CD4-positive, alpha-beta memory T cell (primary cell): ENCODE measurements at regions not wholly inside any gene's neighbourhood (a gene's known extent, or its start where the extent isn't known, plus 50 kb on each side); places are given as distances from the start of the nearest gene placed in this dataset.

ENCODE experiments used
- CTCF ChIA-PET: fragments of 350-600 bp; sonication (Branson Sonifier 250); formaldehyde crosslinking; loops from one replicate; lab custom pipeline; 2021; ENCODE audit warnings: inconsistent platforms; ENCODE audit not compliant: partially characterized antibody; lab: Charles Lee
- POLR2A ChIA-PET: fragments of 350-600 bp; sonication (Branson Sonifier 250); formaldehyde crosslinking; loops from one replicate; lab custom pipeline; 2021; ENCODE audit not compliant: partially characterized antibody; lab: Charles Lee
- DNase-seq, 5 donors: peaks; one replicate each; pipeline versions ENCODE4 v3.0.0 to v3.0.0-alpha.2; 2020 to 2022; ENCODE audit warnings: mixed read lengths in 1 of 5
- H3K27ac ChIP-seq: one replicate; pipeline ENCODE4 v1.7.0; 2013; ENCODE audit warnings: low read depth, low read length
- H3K27me3 ChIP-seq: 2 replicates; pipeline ENCODE4 v1.7.0; 2013; ENCODE audit warnings: mild to moderate bottlenecking, low read length, moderate library complexity; ENCODE audit not compliant: insufficient read depth
- H3K36me3 ChIP-seq: 2 replicates; pipeline ENCODE4 v1.7.0; 2013; ENCODE audit warnings: mild to moderate bottlenecking, low read length, moderate library complexity; ENCODE audit not compliant: insufficient read depth
- H3K4me1 ChIP-seq: 2 replicates; pipeline ENCODE4 v1.7.0; 2013; ENCODE audit warnings: mild to moderate bottlenecking, low read length, moderate library complexity; ENCODE audit not compliant: insufficient read depth
- H3K4me3 ChIP-seq, 2 donors: one replicate each; pipeline ENCODE4 v1.7.0; 2013; ENCODE audit warnings: low read length in 2 of 2, mild to moderate bottlenecking in 1 of 2
- H3K9me3 ChIP-seq, 2 donors: one replicate each; pipeline ENCODE4 v1.7.0; 2013; ENCODE audit warnings: low read length in 2 of 2, control low read depth in 1 of 2; ENCODE audit not compliant: control insufficient read depth in 1 of 2
- H3K27ac Mint-ChIP-seq, 7 donors: one replicate each; pipeline ENCODE4 v1.8.0; 2020 to 2021; ENCODE audit warnings: mixed read lengths in 7 of 7, mild to moderate bottlenecking in 6 of 7, inconsistent platforms in 3 of 7, moderate library complexity in 3 of 7
- H3K27me3 Mint-ChIP-seq, 2 donors: one replicate each; pipeline ENCODE4 v1.8.0; 2020 to 2021; ENCODE audit warnings: mixed read lengths in 2 of 2
- H3K36me3 Mint-ChIP-seq, 2 donors: one replicate each; pipeline ENCODE4 v1.8.0; 2020 to 2021; ENCODE audit warnings: mixed read lengths in 2 of 2, inconsistent platforms in 1 of 2, mild to moderate bottlenecking in 1 of 2
- H3K4me1 Mint-ChIP-seq, 4 donors: one replicate each; pipeline ENCODE4 v1.8.0; 2020 to 2021; ENCODE audit warnings: mixed read lengths in 4 of 4, mild to moderate bottlenecking in 1 of 4
- H3K4me3 Mint-ChIP-seq, 8 donors: one replicate each; pipeline ENCODE4 v1.8.0; 2020 to 2021; ENCODE audit warnings: mixed read lengths in 8 of 8, mild to moderate bottlenecking in 7 of 8, moderate library complexity in 6 of 8, inconsistent platforms in 3 of 8
- H3K9me3 Mint-ChIP-seq, 8 donors: one replicate each; pipeline ENCODE4 v1.8.0; 2020 to 2021; ENCODE audit warnings: mixed read lengths in 8 of 8, mild to moderate bottlenecking in 5 of 8, inconsistent platforms in 3 of 8, moderate library complexity in 1 of 8
- intact Hi-C: fragments of 100-400 bp; cut with micrococcal nuclease; formaldehyde crosslinking; loops from one replicate; pipeline ENCODE4 v1.15.1; 2023

DNA sequence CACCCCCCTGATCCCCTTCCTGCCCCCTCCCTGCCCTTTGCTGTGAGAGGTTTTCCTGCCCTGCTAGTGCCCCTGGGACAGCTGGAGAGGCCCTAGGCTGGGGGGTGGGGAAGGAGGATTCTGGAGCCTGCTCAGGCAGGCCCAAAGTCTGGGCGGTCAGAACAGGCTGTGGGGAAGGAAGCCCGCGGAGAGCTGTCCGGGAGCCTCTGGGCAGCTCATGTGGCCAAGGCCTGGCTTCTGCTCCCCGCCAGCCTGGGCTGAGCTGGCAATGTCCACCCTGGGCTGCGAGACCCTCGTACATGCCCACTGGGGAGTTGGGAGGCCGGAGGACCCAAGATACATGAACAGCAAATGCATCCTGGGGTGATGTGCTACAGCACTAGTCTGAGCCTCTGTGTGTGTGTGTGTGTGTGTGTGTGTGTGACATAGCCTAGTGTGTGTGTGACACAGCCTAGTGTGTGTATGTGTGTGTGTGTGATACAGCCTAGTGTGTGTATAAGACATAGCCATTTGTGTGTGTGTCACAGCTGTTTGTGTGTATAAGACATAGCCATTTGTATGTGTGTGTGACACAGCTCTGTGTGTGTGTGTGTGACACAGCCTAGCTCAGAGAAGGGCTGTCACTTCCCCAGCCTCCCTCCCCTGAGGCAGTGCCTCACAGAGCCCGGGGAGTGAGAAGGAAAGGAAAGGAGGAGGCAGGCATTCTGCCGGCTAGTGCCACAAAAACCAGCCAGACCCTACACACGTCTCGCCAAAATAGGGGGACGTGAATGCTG lies 201.4 kb upstream of the CIBAR2 start:
- H3K4me1 ChIP-seq, result peaks cover 21% of the 10 kb centered on the region

DNA sequence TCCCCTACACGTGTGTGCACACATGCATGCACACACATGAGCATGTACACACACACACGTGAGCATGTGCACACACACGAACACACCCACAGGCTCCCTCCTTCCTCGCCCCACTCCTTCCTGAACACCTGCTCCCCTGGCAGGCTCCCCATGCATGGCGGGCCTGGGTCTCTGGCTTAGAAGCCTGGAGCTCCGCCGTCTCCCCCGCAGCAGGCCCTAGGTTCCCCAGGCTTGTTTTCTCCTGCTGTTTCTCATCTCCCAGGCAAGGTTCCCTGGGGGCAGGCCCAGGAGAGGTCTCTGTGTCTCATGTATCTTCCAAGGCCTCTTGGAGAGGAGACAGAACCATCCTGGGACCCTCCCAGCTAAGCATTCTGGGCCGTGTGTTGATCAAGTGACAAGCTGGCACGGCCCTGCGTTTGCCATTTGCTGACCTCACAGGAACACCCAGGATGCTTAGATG lies 202.3 kb upstream of the CIBAR2 start:
- Mint-ChIP-seq H3K27me3 (peaks cover 2 to 3% of the 10 kb centered on the region in 2 donors), H3K27ac (no peak overlapping the region), H3K4me3 (no peak overlapping the region), H3K9me3 (no peaks in the 10 kb centered on the region), H3K36me3 (no peaks in the 10 kb centered on the region), H3K4me1 (peaks cover 7 to 17% (median 14%) of the 10 kb centered on the region in 4 donors)
- H3K9me3 ChIP-seq, result no peaks in the 10 kb centered on the region
- DNase-seq, result no peak
- intact Hi-C loops, result no loop called here
- H3K27ac ChIP-seq, result no peak overlapping the region
- CTCF ChIA-PET, result no interaction called here
- no peak overlapping the region for H3K4me3 ChIP-seq
- POLR2A ChIA-PET, result interaction anchor here (0.7 kb wide), 1 partner anchor 20 kb away, joined by 3 read pairs; no protein-coding TSS in a partner anchor
- H3K36me3 ChIP-seq, result no peaks in the 10 kb centered on the region
- H3K4me1 ChIP-seq, result peaks cover 15% of the 10 kb centered on the region
- H3K27me3 ChIP-seq, result no peaks in the 10 kb centered on the region

More for the DNA sequence above, 201.4 kb upstream of the CIBAR2 start:
- Mint-ChIP-seq H3K4me3 (no peak overlapping the region), H3K27me3 (peaks cover 2 to 3% of the 10 kb centered on the region in 2 donors), H3K36me3 (no peaks in the 10 kb centered on the region), H3K9me3 (no peaks in the 10 kb centered on the region), H3K27ac (no peak overlapping the region), H3K4me1 (peaks cover 7 to 19% (median 14%) of the 10 kb centered on the region in 4 donors)
- intact Hi-C loops, result no loop called here
- no peaks in the 10 kb centered on the region for H3K36me3 ChIP-seq
- no peaks in the 10 kb centered on the region for H3K9me3 ChIP-seq
- no peak for DNase-seq
- no peak overlapping the region for H3K27ac ChIP-seq
- ChIA-PET CTCF (no interaction called here), POLR2A (interaction anchor here (0.7 kb wide), 1 partner anchor 21 kb away, joined by 3 read pairs; no protein-coding TSS in a partner anchor)
- no peak overlapping the region for H3K4me3 ChIP-seq
- no peaks in the 10 kb centered on the region for H3K27me3 ChIP-seq

- ChIA-PET POLR2A (no interaction called here), CTCF (interaction anchor here (0.8 kb wide), 1 partner anchor 9 kb away, joined by 4 read pairs; no protein-coding TSS in a partner anchor)
- H3K27me3 ChIP-seq, result no peaks in the 10 kb centered on the region
- Mint-ChIP-seq H3K4me3 (no peak overlapping the region), H3K36me3 (no peaks in the 10 kb centered on the region), H3K9me3 (no peaks in the 10 kb centered on the region), H3K27me3 (peaks cover 2 to 3% of the 10 kb centered on the region in 2 donors), H3K27ac (no peak overlapping the region), H3K4me1 (peaks cover 7 to 15% (median 12%) of the 10 kb centered on the region in 4 donors)
- no peak for DNase-seq
- H3K27ac ChIP-seq, result no peak overlapping the region
- peaks cover 4% of the 10 kb centered on the region for H3K4me1 ChIP-seq
- no peaks in the 10 kb centered on the region for H3K36me3 ChIP-seq
- intact Hi-C loops, result no loop called here
- no peak overlapping the region for H3K4me3 ChIP-seq
- no peaks in the 10 kb centered on the region for H3K9me3 ChIP-seq
Observed at GRCh38 chr16:85315866-85316265, 203.6 kb upstream of the CIBAR2 start.

DNA sequence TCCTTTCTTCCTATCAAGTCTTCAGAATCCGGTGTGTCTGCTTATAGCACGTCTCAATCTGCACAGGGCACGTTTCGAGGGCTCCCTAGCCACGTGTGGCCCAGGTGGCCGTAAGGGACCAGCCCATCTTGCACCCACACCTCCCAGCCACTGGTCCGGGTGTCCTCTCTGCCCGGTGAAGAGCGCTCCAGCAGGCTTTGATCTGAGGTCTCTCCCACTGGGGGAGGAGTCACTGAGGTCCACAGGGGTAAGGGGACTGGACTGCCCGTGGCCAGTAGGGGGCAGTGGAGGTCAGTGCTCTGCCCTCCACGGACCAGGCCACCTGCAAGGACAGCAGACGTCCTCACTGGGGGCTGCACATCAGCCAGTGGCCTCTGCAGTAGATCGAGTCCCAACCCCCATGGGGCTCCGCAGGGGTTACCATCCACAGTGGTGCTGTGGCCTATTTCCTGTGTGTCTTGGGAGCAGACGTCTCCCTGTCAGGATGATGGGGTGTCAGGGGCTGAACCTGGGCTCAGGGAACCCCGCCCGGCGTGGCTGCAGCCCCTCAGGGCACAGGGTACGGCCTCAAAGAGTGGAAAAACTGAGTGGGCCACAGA lies 204.1 kb upstream of the CIBAR2 start:
- Histone ChIP-seq H3K9me3 (no peaks in the 10 kb centered on the region), H3K4me1 (no peaks in the 10 kb centered on the region), H3K36me3 (no peaks in the 10 kb centered on the region), H3K4me3 (no peak overlapping the region), H3K27me3 (no peaks in the 10 kb centered on the region), H3K27ac (no peak overlapping the region)
- Mint-ChIP-seq H3K4me3 (no peak overlapping the region), H3K4me1 (peaks cover 2 to 9% (median 6%) of the 10 kb centered on the region in 4 donors), H3K36me3 (no peaks in the 10 kb centered on the region), H3K9me3 (no peaks in the 10 kb centered on the region), H3K27me3 (peaks cover 2 to 3% of the 10 kb centered on the region in 2 donors), H3K27ac (no peak overlapping the region)
- CTCF ChIA-PET, result interaction anchor here (0.8 kb wide), 1 partner anchor 9 kb away, joined by 4 read pairs; no protein-coding TSS in a partner anchor
- no peak for DNase-seq
- intact Hi-C loops, result no loop called here
- POLR2A ChIA-PET, result no interaction called here

DNA sequence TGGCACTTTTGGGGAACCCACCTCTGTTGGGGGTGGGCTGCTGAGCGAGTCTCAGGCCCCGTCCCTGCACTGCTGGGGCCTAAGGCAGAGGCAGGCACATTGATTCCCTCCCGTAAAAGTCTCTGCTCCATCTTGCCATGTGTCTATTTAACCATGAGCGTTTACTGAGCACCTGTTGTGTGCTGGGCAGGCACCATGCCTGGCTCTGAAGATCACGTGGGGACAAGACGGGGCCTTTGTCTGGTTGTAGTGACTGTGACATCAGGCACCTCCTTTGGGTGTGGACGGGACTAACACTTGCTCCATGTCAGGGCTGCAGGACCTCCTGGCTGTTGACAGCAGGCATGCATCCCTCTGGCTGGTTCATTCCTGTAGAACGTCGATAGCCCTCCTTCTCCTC lies 204.7 kb upstream of the CIBAR2 start:
- Mint-ChIP-seq H3K36me3 (no peaks in the 10 kb centered on the region), H3K4me3 (no peak overlapping the region), H3K27ac (no peak overlapping the region), H3K4me1 (peaks cover 0 to 5% (median 4%) of the 10 kb centered on the region in 4 donors), H3K27me3 (peaks cover 2 to 3% of the 10 kb centered on the region in 2 donors), H3K9me3 (no peaks in the 10 kb centered on the region)
- H3K4me3 ChIP-seq, result no peak overlapping the region
- no peaks in the 10 kb centered on the region for H3K4me1 ChIP-seq
- POLR2A ChIA-PET, result no interaction called here
- intact Hi-C loops, result no loop called here
- no peak overlapping the region for H3K27ac ChIP-seq
- H3K27me3 ChIP-seq, result no peaks in the 10 kb centered on the region
- H3K9me3 ChIP-seq, result no peaks in the 10 kb centered on the region
- CTCF ChIA-PET, result no interaction called here
- no peak for DNase-seq
- no peaks in the 10 kb centered on the region for H3K36me3 ChIP-seq

DNA sequence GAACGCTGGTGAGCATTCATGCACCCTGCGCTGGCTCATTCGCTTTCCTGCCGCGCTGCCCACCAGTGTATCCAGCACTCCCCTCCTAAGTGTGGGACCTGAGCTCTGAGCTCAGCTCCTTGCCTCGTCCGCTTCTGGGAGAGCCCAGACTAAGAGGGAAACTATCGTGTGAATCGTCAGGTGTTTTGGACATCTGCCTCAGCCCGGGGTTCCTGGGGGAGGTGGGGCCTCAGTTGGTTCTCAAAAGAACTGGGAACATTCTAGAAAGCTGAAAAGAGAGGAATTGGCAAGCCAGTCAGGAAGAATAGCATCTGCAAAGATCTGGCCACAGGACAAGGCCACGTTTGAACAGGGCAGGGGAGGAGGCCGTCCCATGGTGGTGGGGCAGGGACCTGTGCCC lies 205.4 kb upstream of the CIBAR2 start:
- Histone ChIP-seq H3K27ac (no peak overlapping the region), H3K4me3 (no peak overlapping the region), H3K4me1 (no peaks in the 10 kb centered on the region), H3K36me3 (no peaks in the 10 kb centered on the region), H3K27me3 (no peaks in the 10 kb centered on the region), H3K9me3 (no peaks in the 10 kb centered on the region)
- H3K4me3 Mint-ChIP-seq, result no peak overlapping the region
- H3K4me1 Mint-ChIP-seq, result no peaks in the 10 kb centered on the region
- no peak overlapping the region for H3K27ac Mint-ChIP-seq
- ChIA-PET CTCF (interaction anchor here (1.2 kb wide), 1 partner anchor 20 kb away, joined by 3 read pairs; no protein-coding TSS in a partner anchor), POLR2A (no interaction called here)
- intact Hi-C loops, result no loop called here
- H3K36me3 Mint-ChIP-seq, result no peaks in the 10 kb centered on the region
- DNase-seq, result no peak
- peaks cover 0 to 2% (median 0%) of the 10 kb centered on the region in 8 donors for H3K9me3 Mint-ChIP-seq
- H3K27me3 Mint-ChIP-seq, result no peaks in the 10 kb centered on the region

GRCh38 chr16:85319208-85319983 lies 207.1 kb upstream of the CIBAR2 start:
- H3K4me3 Mint-ChIP-seq, result no peak overlapping the region
- no peak overlapping the region for H3K27ac ChIP-seq
- no peak overlapping the region for H3K27ac Mint-ChIP-seq
- no peaks in the 10 kb centered on the region for H3K9me3 ChIP-seq
- DNase-seq, result no peak
- peaks cover 0 to 3% (median under 1%) of the 10 kb centered on the region in 8 donors for H3K9me3 Mint-ChIP-seq
- no peaks in the 10 kb centered on the region for H3K4me1 Mint-ChIP-seq
- peaks cover 0 to 2% of the 10 kb centered on the region in 2 donors for H3K27me3 Mint-ChIP-seq
- H3K4me1 ChIP-seq, result no peaks in the 10 kb centered on the region
- H3K36me3 Mint-ChIP-seq, result no peaks in the 10 kb centered on the region
- no peak overlapping the region for H3K4me3 ChIP-seq
- no peaks in the 10 kb centered on the region for H3K36me3 ChIP-seq
- intact Hi-C loops, result no loop called here
- CTCF ChIA-PET, result no interaction called here
- no peaks in the 10 kb centered on the region for H3K27me3 ChIP-seq
- POLR2A ChIA-PET, result interaction anchor here (1.3 kb wide), 1 partner anchor 11 kb away, joined by 3 read pairs; no protein-coding TSS in a partner anchor
